ENCODE measurements at regions not wholly inside any gene's neighbourhood (a gene's known extent, or its start where the extent isn't known, plus 50 kb on each side); places are given as distances from the start of the nearest gene placed in this dataset.
"Not testable (repeated sequence)": the region's sequence is repeated elsewhere in the genome, so short reads cannot be mapped to it uniquely, and the experiment has no call there.

DNA sequence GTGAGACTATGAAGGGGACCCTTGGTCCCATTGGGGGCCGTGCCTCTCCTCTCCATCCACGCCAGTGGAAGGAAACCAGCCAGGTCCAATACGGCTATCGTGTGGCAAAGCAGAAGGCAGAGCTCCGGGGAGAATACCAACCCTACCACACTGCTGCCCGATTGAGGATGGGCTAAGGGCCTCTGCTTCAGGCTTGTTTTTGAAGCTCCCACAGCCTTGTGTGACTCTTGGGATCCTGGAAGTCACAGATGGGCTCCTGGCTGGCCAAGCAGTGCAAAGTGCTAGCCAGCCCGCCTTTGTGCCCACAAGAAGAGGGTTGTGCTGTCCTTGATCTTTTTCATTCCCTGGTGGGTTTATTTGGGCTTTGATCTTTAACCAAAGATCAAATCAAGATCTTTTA is 70.6 kb upstream of the ID2 start:
- no peak for DNase-seq

DNA sequence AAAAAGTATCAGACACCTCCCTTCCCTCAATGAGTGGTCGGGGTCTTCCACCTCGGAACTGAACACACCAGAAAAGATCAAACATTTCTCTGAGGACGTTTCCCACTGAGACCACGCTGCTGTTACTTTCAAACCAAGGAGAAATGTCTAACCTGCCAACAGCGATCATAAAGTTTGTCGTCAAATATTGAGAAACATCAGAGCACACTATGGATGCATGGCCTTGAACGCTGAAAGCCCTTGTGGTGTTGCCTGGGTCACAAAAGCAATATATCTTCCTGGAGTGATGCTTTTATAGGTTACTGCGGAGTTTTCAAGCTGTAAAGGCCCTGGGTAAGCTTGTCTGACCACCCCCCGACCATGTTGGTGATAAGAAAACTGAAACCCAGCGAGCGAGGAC is 70.2 kb upstream of the ID2 start:
- no peak for DNase-seq

DNA sequence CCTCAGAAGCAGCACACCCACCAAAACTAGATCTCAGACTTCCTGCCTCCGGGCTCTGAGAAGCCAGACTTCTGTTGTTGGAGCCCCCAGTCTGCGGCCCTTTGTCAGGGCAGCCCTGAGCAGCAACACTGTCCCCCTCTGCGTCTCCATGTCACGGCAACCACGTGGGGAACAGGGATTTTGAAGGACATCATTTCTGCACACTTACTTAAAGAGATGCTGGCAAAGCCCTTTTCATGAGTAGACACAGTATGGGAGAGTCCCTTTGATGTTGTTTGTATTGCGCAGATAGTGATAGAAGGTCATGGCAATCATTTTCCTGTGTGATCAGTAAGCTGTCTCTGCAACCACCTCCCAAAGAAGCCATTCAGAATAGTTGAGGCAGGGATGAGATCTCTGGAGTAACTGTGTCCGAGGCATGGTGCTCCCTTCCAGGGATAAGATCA is 69.1 kb upstream of the ID2 start:
- no peak for DNase-seq

DNA sequence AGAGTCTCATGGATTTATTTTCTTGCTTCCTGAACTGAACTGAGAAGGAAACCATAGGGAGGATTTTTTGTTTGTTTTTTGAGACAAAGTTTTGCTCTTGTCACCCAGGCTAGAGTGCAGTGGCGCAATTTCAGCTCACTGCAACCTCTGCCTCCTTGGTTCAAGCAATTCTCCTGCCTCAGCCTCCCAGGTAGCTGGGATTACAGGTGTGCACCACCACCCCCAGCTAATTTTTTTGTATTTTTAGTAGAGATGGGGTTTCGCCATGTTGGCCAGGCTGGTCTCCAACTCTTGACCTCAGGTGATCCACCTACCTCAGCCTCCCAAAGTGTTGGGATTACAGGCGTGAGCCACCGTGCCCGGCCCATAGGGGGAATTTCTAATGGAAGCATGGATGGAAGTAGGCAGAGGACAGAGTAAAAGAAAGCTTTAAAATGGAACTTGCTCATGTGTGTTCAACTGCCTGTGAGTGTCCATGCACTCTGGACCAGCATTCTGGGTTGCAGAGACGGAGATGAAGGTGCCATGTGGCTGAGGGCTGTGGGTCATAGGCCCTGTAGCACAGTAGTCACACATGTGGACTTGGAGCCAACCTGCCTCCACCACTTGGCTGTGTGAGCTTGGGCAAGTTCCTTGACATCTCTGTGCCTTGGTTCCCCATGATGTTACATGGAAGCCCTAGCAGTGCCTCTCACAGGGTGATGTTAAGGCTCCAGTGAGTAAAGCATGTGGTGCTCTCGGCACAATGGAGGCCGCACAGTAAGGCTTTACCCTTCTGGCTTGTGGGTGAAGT is 68.5 kb upstream of the ID2 start:
- not testable (repeated sequence) for DNase-seq

DNA sequence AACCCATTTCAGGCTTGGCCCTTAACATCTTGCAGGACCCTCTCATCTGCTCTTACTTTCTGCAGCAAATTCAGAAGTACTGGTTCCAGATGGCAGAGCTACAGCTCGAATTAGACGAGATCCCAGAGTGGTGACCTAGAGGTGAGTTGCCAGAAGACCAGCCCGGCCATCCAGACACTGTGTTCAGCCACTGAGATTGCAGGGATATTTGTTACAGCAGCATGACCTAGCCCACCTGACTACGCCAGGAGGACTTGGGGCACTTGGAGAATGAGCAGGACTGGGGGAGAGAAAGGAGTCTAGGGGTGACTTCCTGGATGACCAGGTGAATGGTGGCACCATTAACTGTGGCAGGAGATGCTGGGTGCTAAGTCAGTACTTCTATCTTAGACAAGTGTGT is 67.2 kb upstream of the ID2 start:
- DNase-seq: no peak

DNA sequence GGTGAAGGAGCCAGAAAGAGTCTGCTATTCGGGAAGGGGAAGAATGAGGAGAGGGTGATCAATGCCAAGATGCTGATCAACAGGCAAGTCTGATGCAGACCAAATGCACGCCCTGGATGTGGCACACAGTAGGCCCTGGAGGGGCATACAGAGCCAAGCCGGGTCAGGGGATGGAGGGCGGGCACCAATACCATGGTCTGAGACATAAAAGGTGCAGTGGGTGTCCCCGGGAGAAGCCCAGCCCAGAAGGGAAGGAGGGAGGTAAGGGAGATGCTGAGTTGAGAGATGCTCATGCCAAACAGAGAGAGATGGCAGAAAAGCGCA is 66.6 kb upstream of the ID2 start:
- no peak for DNase-seq

- DNase-seq: no peak
These were observed 66.1 kb upstream of the ID2 start for GRCh38 chr2:8615576-8616281.

GRCh38 chr2:8617048-8617447 is 64.8 kb upstream of the ID2 start:
- no peak for DNase-seq

GRCh38 chr2:8617590-8617989 is 64.3 kb upstream of the ID2 start:
- DNase-seq: no peak

DNA sequence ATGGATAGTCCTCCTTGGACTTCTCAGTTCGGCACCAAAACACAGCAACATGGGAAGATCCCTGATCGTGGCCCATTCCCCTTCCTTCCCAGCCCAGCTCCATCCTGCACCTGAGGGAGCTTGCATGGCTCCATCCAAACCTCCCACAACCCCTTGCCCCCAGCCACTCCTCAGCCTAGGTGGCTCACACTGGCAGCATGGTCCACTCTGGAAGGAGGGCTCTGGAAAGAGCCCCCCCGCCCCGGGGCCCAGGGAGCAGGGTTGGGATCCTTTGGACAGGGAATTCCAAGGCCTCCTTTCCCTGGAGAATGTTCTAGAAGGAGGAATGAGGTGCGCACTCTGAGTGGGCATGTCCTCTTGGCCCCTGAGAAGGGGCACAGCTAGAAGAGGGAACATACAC is 62.8 kb upstream of the ID2 start:
- no peak for DNase-seq

DNA sequence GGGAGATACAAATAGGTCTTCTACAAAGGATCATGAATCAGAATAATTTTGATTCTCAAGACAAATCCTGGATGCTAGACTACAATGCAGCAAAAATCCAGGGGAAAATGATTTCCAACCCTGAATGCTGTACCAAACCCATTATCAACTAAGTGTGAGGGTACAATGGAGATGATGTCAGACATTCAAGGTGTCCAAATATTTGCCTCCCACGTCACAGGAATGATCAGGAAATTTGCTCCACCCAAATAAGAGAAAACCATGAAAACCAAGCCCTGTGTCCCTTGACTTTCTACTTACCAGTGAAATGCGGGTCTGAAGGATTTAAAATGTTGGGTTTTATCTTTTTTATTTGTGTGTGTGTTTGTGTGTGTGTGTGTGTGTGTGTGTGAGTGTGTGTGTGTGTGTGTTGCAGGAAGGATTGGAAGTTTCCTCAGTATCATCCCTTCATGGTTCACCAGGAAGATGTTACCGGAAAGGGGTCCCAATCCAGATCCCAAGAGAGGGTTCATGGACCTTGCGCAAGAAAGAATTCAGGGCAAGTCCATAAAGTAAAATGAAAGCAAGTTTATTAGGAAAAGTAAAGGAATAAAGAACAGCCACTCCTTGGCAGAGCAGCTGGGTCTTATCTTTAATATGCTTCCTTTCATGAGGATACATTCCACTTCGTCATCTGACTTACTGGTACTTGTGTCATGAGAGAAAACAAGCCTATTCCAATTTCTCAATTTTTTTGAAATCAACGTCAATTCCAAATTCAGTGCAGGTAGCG is 61.1 kb upstream of the ID2 start:
- DNase-seq: no peak

GRCh38 chr2:8622199-8622911 is 59.5 kb upstream of the ID2 start:
- DNase-seq: no peak

GRCh38 chr2:8622924-8623465 is 58.9 kb upstream of the ID2 start:
- no peak for DNase-seq

DNA sequence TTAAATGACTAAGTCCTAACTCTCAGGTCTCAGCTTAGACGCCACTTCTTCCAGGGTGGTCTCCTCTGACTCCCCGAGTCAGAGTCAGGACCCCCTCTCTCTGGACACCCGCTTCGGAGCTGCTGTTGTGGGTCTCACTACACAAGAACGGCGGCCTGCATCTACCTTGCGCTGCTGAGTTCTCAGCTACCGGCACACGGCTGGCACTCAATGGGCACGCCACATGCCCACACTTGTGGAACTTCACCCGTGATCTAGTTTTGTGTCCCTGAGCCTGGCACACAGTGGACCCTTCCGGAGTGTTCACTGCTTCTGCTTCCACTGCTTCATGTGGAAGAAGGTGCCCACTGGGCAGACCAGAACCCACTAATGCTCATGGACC is 58.3 kb upstream of the ID2 start:
- no peak for DNase-seq

GRCh38 chr2:8623958-8624591 is 57.8 kb upstream of the ID2 start:
- DNase-seq: no peak

- no peak for DNase-seq
These were observed 56.9 kb upstream of the ID2 start for GRCh38 chr2:8624855-8625398.

DNA sequence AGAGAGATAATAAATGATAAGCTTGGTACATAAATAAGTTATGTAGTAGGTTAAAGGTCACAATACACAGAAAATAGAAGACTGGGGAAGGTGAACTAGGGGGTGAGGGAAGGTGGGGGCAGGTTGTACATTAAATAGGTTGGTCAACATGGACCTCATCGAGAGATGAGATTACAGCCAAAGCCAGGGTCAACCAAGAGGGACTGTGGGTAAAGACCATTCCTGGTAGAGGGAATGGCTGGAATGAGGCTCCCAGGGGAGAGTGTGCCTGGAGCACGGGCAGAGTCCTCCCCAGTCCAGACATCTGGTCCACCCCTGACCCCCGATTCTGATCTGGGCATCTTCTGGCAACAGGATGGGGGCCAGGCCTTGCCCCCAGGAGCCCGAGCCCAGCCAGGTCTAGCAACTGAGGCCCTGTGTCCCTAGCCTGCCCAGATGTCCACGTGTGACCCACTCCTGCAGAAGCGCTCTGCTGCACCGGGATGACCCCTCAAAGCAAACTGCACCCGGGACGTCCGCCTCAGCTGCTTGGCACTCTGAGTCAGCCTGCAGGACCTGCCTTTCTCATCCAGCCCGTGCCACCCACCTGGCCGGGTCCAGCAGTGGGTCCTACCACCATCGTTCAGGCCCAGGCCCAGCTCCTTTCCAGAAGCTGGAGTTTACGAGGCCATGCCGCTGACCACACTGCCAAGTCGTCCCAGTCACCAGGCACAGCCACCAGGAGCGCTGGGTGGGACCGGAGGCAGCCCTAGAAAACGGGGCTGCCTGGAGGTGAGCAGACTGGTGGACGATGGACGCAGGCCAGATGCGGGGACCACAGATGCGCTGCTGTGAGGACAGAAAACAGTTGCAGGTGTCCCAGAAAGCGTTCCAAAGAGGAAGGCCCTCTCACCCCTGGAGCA is 56.2 kb upstream of the ID2 start:
- no peak for DNase-seq

DNA sequence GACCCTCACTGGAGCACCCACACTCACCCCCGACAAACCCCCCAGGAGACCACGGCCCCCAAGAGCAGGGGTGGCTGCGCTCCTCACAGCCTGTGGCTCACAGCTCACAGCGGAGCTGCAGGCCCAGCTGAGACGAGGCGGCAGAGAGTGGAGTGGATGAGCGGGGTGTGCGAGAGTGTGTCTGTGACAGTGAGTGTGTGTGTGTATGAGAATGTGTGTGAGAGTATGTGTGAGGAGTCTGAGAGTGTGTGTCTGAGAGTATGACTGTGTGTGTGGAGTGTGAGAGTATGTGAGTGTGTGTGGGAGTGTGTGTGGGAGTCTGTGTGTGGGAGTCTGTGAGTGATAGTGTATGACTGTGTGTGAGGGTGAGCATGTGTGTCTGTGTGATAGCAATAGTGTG is 55.3 kb upstream of the ID2 start:
- DNase-seq: no peak

DNA sequence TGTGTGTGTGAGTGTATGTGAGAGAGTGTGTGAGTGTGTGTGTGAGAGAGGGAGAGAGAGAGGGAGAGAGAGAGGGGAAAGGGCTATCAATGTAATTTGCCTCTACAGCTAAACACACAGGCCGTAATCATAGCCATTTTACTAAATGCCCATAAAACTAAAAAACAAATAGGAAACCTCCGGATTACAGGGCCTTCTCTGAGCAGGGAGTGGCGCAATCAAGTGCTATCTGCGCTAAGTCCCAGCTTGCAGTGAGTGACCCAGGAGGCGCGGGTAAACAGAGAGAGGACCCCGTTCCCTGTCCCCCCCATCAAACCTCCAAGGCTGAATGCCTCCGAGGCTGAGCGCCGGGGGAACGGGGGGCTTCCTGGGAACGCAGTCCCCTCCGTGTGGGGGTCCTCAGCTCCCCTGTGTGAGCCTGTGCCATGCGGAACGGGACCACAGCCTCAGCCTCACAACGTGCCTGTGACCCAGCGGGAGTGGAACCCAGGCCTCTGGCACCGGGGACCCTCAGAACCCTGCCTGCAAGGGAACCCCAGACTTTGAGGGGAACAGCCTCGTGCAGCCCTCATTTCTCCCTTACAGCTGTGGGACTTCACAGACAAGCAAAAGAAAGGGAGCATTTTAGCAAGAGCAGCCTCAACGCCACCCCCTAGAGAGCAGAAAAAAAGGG is 54.7 kb upstream of the ID2 start:
- DNase-seq: no peak

DNA sequence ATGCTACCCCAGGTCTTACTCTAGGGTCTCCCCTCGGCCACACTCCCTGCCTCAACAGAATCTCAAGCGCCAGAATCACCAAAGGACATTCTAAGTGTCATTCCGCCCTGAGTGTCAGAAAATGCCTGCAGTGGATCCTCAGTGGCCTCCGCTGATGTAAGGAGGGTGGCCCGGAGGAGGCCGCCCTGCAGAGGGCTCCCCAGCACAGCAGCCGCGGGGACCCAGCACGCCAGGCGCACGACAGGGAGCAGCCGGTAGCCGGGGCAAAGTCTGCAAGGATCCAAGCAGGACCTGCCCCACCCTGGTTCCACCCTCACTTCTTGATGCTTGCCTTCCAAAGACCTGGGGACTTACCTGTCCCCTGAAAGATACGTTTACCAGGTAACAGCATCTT is 54.2 kb upstream of the ID2 start:
- DNase-seq: no peak
